Kidney glomerular epithelial cell (primary cell): ENCODE measurements at regions not wholly inside any gene's neighbourhood (a gene's known extent, or its start where the extent isn't known, plus 50 kb on each side); places are given as distances from the start of the nearest gene placed in this dataset.
"Not testable (repeated sequence)": the region's sequence is repeated elsewhere in the genome, so short reads cannot be mapped to it uniquely, and the experiment has no call there.

ENCODE experiments used
- DNase-seq: peaks from one replicate; lab custom pipeline; 2025; lab: John Stamatoyannopoulos, UW

DNA sequence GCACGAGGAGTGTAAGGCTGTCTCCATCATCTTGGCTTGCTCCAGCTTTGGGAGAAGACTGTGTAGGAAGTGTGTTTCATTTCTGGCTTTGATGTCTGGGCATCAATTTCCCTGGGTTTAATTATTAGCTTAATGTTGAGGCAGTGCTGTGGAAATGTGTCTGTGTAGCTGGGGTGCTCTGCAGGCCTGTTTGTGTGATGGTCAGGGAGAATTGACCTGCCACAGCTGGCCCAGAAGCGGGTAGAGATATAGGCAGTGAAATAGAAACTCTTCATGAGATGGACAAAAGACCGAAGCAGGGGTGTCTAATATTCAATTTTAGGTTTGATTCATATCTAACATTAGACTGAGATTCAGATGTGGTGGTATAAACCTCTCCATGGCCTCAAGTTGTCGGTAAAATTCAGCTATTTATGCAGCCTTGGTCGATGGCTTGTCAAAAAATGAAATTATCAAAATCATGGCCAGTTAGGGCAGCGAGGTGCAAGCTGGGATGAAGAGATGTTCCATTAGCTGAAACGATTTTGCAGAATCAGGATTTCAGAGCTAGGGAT is 95.3 kb upstream of the SNX9 start:
- no peak for DNase-seq

DNA sequence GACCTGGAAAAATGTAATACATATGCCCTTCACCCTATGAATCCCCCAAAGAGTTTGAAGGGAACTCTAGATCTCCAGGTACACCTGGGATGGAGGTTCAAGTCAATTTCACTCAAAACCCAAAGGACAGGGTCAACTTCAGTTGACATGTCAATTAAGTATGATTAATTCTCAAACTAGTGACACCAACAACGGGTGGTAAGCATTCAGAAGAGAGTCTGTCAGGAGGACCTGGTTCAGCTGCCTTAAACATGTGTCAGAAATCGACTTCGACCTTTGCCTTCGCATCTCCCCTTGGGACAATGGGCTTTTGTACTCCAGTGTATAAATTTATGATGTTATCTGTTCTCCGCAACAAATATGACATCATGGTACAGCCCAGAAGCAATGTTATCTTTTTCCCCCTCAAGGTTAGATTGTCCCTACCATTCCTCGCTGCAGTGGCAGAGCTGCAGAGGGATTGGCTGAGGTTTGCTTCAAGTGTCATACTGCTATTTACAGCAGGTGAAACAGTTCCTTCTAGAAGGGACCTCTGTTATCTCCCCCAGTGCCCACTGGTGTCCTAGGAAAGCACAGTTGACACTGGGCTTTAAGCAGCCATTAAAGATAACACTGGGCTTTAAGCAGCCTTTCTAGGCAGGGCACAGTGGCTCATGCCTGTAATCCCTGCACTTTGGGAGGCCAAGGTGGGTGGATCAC is 94.7 kb upstream of the SNX9 start:
- no peak for DNase-seq

DNA sequence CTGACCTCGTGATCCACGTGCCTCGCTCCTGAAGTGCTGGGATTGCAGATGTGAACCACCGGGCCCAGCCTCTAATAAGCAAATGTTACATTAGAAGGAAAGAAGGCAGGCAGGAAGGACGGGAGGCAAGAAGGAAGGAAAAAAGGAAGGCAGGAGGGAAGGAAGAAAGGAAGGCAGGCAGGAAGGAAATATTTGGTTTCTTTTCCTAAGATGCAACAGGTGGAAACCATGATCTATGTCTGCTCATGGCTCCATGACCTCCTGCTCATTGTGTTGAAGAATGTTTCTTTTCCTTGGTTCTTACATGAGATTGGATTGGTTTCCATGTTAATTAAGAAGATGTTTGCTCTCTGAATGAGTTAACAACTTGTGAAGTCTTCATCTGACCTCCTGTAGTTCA is 91.8 kb upstream of the SNX9 start:
- DNase-seq = no peak

DNA sequence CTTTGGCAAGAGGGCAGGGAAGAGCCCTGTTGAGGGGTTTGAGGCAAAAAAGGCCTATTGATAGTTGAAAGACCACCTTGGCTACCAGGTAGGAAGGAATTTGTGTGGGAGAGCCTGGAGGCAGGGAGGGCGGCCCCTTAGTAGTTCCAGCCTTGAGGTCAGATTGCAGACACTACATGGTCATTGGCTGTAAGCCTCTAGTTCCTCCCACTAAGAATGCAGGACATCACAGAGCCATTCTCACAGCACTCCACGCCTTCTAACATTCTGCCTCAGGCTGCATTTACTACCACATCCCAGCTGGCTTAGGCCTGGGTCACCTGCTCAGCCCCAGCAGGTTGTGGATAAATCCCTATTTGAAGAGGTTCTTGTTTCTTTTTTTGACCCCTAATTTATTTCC is 91.0 kb upstream of the SNX9 start:
- DNase-seq = no peak

DNA sequence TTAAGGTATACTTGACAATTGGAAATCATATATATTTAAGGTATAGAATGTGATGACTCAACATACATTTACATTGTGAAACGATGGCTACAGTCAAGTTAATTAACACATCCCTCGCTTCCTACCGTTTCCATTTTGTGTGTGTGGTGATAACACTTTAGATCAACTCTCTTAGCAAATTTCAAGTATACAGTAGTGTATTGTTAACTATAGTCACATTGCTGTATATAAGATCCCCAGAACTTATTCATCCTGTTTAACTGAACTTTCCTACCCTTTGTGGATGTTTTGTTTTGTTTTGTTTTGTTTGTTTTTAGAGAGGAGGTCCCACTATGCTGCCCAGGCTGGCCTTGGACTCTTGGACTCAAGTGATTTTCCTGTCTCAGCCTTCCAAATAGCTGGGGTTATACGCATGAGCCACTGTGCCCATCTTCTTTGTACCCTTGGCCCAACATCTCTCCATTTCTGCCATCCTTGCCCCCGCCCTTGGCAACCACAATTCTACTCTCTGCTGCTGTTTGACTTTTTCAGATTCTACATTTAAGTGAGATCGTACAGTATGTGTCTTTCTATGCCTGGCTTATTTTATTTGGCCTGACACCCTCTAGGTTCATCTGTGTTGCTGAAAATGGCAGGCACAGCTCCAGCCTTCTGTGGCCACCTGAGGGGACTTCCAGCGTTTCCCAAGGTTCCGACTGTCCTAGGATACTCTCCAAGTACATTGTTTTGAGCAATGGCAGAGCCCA is 90.5 kb upstream of the SNX9 start:
- no peak for DNase-seq

DNA sequence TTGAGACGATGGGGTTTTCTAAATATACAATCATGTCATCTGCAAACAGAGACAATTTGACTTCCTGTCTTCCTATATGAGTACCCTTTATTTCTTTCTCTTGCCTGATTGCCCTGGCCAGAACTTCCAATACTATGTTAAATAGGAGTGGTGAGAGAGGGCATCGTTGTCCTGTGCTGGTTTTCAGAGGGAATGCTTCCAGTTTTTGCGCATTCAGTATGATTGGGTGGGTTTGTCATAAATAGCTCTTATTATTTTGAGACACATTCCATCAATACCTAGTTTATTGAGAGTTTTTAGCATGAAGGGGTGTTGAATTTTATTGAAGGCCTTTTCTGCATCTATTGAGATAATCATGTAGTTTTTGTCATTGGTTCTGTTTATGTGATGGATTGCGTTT is 86.5 kb upstream of the SNX9 start:
- DNase-seq = not testable (repeated sequence)

DNA sequence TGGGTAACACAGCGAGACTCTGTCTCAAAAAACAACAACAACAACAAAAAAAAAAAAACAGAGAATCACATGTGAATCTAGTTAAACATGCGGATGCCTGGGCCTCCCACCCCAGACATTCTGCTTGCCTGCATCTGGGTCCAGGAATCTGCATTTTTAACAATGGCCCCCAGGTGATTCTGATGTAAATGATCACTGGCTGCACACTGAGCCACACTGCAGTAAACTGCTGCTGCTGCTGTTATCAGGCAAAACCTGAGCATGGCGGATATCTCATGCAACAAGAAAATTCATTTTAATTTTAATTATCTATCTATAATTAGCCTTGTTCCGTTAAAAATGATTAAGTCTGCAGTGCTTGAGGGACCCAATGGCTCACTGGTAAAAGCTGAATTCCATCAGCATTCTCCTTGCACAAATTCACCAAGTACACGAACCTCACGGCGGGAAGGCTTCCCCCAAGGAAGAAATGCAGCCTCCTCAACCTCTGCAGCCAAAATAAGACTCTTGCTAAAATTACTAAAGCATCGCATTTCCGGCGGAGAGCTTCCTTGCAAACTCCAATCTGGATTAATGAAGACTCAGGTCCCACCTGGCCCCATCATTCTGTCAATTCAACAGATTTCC is 81.6 kb upstream of the SNX9 start:
- DNase-seq = no peak

DNA sequence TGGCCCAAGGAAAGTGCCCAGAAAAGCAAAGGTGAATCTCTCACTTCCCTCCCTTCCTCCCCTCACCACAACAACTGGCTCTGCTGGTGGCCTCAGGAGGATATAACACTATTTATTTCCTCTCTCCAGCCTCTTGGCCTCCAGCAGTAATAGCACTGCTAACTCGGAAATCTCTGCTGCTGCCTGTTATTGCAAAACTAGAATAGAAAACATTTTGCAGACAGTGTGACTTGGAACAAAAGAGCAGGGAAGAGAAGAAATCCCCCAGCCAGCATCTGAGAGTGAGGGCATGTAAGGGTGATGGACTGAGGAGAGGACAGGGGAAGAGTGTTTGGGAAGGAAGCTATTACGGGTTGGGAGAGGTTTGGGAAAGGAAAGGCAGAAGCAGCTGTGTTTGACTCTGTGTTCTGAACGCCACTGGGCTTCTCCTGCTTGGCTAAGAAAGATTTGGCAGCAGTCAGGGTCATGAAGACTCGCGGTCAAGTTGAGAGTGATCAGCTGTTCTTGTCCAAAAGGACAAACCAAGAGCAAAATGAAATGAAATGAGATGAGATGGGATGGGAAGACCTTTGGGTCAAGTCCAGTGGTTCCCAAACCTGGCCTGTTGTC is 81.0 kb upstream of the SNX9 start:
- DNase-seq = no peak

DNA sequence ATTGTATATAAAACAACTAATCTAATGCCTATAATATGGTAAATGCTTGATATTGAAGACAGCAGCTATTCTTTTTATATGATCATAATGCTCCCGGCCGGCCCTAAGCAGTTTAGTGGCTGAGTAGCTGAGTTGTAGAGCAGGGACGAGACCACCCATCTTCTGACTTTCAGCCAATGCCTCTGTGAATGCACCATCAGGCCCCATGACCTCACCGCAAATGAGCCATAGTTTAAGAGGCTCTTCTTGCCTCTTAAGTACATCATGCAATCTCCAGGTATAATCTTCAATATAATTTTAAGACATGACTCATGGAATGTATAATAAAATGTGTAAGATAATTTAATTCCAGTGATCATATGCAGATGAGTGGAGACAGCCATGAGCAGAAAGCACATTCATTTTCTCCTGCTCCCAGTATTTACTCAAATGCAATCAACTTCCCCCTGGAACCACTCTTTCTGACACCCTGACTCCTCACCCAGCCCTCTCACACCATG is 78.9 kb upstream of the SNX9 start:
- no peak for DNase-seq

DNA sequence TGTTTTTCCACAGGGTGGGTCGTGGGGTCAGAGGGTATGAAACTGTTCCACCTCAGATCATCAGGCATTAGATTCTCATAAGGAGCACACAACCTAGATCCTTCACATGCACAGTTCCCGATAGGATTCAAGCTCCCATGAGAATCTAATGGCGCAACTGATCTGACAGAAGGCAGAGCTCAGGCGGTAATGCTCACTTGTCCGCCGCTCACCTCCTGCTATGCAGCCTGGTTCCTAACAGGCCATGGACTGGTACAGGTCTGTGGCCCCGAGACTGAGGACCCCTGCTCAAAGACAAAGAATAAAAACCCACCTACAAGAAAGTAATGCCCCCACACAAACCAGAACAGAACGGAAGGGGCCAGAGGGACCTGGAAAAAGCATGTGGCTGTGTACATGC is 76.1 kb upstream of the SNX9 start:
- DNase-seq = no peak

DNA sequence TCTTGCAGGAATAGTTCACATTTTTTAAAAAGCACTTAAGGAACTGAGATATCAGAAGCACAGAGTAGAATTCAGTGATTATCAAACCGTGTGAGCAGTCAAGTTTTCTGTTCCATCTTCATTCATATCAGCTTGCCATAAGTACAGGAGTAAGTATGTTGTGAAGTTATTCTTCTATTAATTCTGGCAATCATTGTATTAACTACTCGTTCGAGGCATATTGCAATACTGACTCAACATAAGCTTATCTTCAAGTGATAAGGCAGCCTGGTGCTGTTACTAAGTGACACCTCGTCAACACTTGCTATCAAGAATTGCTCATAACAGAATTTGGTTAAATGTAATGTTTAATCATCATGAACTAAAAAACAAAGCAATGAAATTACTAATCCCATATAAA is 75.7 kb upstream of the SNX9 start:
- DNase-seq = no peak

DNA sequence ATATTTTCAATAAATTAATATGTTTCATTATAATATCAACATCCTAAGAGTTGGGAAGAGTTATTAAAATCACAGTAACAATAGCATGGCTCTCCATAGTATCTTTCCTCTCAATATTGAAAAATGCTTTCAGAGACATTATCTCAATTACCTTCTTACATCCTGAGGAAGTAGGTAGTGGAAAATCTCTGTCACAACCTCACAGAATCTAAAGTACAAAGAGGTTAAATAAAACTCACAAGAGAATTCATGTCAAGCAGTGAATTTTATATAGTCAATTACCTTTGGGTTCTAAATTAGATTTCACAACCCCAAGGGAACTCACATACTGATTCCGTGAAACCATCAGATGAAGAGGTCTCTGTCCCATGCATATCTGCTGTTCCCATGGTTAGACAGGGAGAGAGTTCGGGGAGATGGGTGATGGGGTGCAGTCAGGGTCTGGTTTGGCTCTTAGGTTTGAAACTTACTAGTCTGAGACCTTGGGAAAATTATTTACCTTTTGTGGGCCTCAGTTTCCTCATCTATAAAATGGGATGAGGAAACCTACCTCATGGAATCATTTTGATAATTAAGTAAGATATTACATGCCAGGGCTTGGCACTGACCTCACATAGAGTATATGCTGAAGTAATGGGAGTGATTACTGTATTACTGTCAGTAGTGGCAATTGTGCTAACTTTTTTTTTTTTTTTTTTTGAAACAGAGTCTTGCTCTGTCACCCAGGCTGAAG is 74.0 kb upstream of the SNX9 start:
- no peak for DNase-seq

DNA sequence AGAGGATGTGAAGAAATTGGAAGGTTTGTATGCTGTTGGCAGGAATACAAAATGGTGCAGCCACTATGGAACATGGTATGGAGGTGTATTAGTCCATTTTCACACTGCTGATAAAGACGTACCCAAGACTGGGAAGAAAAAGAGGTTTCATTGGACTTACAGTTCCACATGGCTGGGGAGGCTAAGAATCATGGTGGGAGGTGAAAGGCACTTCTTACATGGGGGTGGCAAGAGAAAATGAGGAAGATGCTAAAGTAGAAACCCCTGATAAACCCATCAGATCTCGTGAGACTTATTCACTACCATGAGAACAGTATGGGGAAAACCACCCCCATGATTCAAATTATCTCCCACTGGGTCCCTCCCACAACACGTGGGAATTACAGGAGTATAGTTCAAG is 72.1 kb upstream of the SNX9 start:
- DNase-seq = not testable (repeated sequence)

DNA sequence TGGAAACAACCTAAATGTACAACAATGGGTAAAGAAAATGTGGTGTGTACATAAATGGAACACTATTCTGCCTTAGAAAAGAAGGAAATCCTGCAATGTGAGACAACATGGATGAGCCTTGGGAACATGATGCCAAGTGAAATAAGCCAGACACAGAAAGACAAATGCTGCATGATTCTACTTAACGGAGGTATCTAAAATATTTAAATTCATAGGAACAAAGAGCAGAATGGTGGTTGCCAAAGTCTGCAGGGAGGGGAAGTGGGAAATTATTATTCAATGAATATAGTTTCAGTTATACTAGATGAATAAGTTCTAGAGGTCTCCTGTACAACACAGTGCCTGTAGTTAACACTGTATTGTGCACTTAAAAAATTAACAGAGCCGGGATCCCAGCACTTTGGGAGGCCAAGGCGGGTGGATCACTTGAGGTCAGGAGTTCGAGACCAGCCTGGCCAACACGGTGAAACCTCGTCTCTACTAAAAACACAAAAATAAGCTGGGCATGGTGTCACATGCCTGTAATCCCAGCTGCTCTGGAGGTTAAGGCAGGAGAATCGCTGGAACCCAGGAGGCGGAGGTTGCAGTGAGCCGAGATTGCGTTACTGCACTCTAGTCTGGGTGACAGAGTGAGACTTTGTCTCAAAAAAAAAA is 71.4 kb upstream of the SNX9 start:
- DNase-seq = no peak

DNA sequence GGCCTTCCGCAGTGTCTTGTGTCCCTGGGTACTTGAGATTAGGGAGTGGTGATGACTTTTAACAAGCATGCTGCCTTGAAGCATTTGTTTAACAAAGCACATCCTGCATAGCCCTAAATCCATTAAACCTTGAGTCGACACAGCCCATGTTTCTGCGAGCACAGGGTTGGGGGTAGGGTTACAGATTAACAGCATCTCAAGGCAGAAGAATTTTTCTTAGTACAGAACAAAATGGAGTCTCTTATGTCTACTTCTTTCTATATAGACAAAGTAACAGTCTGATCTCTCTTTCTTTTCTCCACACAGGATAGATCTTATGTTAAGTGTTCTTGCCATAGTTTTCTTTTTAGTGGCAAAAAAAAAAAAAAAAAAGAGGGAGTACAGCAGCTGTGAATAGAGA is 70.2 kb upstream of the SNX9 start:
- DNase-seq = not testable (repeated sequence)

DNA sequence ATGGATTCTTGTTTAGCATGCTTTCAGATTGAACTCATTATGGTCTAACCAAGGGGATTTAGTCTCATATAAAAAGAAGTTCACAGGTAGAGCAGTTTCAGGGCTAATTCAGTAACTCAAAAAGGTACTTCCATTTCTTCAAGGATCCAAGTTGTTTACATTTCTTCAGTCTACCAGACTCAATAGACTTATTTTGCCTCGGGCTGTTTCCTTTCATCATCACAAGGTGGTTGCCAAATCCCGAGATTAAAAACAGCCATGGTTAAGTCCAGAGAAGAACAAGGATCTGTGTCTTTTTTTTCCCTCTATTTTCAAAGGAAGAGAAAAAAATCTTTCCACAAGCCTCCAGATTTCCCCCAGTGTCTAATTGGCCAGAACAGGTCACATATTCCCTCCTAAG is 69.8 kb upstream of the SNX9 start:
- no peak for DNase-seq

DNA sequence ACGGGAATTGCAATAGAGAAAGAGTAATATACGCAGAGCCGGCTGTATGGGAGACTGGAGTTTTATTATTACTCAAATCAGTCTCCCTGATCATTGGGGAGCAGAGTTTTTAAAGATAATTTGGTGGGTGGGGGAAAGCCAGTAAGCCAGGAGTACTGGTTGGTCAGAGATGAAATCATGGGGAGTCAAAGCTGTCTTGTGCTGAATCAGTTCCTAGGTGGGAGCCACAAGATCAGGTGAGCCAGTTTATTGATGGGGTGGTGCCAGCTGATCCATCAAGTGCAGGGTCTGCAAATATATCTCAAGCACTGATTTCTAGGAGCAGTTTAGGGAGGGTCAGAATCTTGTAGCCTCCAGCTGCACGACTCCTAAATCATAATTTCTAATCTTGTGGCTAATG is 69.2 kb upstream of the SNX9 start:
- DNase-seq = not testable (repeated sequence)

DNA sequence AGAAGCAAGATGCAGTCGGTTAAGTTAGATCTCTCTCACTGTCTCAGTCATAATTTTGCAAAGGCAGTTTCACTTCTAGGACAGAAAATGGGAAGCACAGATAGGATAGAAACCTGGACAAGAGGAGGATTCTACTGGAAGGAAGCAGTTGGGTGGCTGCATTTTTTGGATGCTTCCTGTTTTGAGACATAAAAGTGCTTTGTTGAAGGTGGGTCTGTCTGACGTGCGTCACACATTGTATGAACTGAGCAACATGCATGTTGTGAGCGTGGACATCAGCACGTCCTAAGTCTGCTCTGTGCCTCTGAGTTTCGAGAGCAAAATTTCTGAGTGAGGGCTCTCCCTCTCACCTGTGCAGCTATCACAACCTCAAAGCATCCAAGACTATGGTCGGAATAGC is 68.7 kb upstream of the SNX9 start:
- DNase-seq = no peak

DNA sequence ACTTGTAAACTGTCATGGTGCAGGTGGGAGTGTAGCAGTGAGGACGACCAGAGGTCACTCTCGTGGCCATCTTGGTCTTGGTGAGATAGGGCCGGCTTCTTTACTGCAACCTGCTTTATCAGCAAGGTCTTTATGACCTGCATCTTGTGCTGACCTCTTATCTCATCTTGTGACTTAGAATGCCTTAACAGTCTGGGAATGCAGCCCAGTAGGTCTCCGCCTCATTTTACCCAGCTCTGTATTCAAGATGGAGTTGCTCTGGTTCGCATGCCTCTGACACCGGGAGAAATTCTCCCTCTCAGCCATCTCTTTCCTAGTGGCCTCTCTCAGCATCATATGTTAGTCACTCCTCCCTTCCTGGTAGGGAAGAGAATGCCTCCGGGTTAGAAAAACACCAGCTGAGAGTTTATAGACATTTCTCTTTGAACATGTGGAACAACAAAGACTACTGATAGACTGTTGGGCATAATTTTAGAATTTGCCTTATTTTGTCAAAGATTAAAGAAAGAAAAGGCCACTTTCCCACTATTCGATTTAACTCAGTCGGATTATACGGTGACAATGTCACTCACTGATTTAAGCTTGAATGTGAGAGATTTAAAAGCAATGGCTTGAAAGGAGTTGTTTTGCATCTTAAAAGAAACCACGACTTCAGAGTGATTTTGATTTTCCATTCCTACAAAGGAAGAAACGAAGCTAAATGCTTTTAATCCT is 67.9 kb upstream of the SNX9 start:
- DNase-seq = no peak

DNA sequence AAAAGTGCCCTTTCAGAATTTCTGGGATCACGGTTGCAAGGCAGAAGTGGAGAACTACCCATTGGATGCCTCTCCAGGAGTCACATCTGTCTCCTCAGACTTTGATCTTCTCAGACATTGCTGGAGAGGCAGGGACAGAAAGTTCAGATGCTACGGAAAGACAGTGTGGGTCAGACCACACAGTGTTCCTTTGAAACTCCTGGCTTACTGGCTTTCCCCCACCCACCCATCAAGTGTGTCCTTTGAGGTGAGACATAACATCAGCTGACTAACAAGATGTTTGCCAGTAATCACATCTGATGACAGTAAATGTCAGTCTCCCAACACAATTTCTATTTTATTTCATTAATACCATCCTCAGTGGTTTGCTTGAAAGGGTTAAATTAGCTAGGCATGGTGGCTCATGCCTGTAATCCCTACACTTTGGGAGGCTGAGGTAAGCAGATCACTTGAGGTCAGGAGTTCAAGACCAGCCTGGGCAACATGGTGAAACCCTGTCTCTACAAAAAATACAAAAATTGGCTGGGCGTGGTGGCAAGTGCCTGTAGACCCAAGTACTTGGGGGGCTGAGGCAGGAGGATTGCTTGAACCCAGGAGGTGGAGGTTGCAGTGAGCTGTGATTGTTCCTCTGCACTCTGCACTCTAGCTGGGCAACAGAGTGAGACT is 67.2 kb upstream of the SNX9 start:
- no peak for DNase-seq
